Activated CD4-positive, CD25-positive, alpha-beta regulatory T cell treated with anti-CD3 and anti-CD28 coated beads, Interleukin-2, amount 50 U/mL, for 72 hours (primary cell): ENCODE measurements at regions not wholly inside any gene's neighbourhood (a gene's known extent, or its start where the extent isn't known, plus 50 kb on each side); places are given as distances from the start of the nearest gene placed in this dataset.

Source experiments
- DNase-seq: peaks from one replicate; pipeline ENCODE4 v3.0.0; 2021

GRCh38 chr4:3704669-3705068, 61.5 kb upstream of the ADRA2C start:
- no peak for DNase-seq

- no peak for DNase-seq
These were observed 62.3 kb upstream of the ADRA2C start for GRCh38 chr4:3703677-3704521.

GRCh38 chr4:3703343-3703676, 62.9 kb upstream of the ADRA2C start:
- DNase-seq, result no peak

- DNase-seq, result no peak
These were observed 63.5 kb upstream of the ADRA2C start for GRCh38 chr4:3702561-3703221.

- no peak for DNase-seq
These were observed 64.2 kb upstream of the ADRA2C start for GRCh38 chr4:3701736-3702560.

- DNase-seq, result no peak
These were observed 64.9 kb upstream of the ADRA2C start for GRCh38 chr4:3701271-3701734.

- no peak for DNase-seq
These were observed 65.4 kb upstream of the ADRA2C start for GRCh38 chr4:3700736-3701135.

- DNase-seq, result no peak
These were observed 66.0 kb upstream of the ADRA2C start for GRCh38 chr4:3700223-3700622.

GRCh38 chr4:3699678-3700077, 66.5 kb upstream of the ADRA2C start:
- DNase-seq, result no peak

- DNase-seq, result no peak
These were observed 66.9 kb upstream of the ADRA2C start for GRCh38 chr4:3699261-3699660.

GRCh38 chr4:3697033-3697432, 69.2 kb upstream of the ADRA2C start:
- DNase-seq, result no peak

GRCh38 chr4:3690551-3691152, 75.5 kb upstream of the ADRA2C start:
- no peak for DNase-seq

GRCh38 chr4:3689576-3690550, 76.3 kb upstream of the ADRA2C start:
- DNase-seq, result no peak

GRCh38 chr4:3689006-3689405, 77.2 kb upstream of the ADRA2C start:
- no peak for DNase-seq

GRCh38 chr4:3688018-3688998, 77.9 kb upstream of the ADRA2C start:
- DNase-seq, result no peak

- no peak for DNase-seq
These were observed 78.6 kb upstream of the ADRA2C start for GRCh38 chr4:3687538-3687937.

GRCh38 chr4:3686753-3687152, 79.4 kb upstream of the ADRA2C start:
- no peak for DNase-seq

GRCh38 chr4:3685081-3685645, 81.0 kb upstream of the ADRA2C start:
- no peak for DNase-seq

- DNase-seq, result no peak
These were observed 81.6 kb upstream of the ADRA2C start for GRCh38 chr4:3684546-3684945.

- no peak for DNase-seq
These were observed 82.3 kb upstream of the ADRA2C start for GRCh38 chr4:3683744-3684421.
